H1 (cell line): ENCODE measurements at regions not wholly inside any gene's neighbourhood (a gene's known extent, or its start where the extent isn't known, plus 50 kb on each side); places are given as distances from the start of the nearest gene placed in this dataset.

Experiments used
- BCL11A ChIP-seq, 2 experiments: IDR thresholded peaks; one replicate each; pipeline ENCODE4 v1.6.1; 2011; ENCODE audit warnings: low read depth in 2 of 2, low read length in 2 of 2, mild to moderate bottlenecking in 2 of 2
- BRCA1 ChIP-seq: IDR thresholded peaks from 2 replicates; pipeline ENCODE4 v1.6.1; 2012; ENCODE audit warnings: low read depth, low read length, improper control_type of control experiment
- CHD2 ChIP-seq: IDR thresholded peaks from 2 replicates; pipeline ENCODE4 v1.6.1; 2012; ENCODE audit warnings: low read length, improper control_type of control experiment
- CHD7 ChIP-seq: fragments of 300-600 bp; sonication (generic); IDR thresholded peaks from 2 replicates; pipeline ENCODE4 v1.7.1; 2012; ENCODE audit warnings: low read length, moderate library complexity, mild to moderate bottlenecking, inconsistent platforms; ENCODE audit not compliant: insufficient replicate concordance
- JUN ChIP-seq: IDR thresholded peaks from 2 replicates; pipeline ENCODE4 v1.6.1; 2011; ENCODE audit warnings: low read depth, mild to moderate bottlenecking, improper control_type of control experiment, low read length
- KDM5A ChIP-seq: fragments of 200-600 bp; IDR thresholded peaks from 2 replicates; pipeline ENCODE4 v1.7.1; 2012; ENCODE audit warnings: mild to moderate bottlenecking, low read length, inconsistent platforms, mixed read lengths
- RBBP5 ChIP-seq: IDR thresholded peaks from 2 replicates; pipeline ENCODE4 v1.7.1; 2012; ENCODE audit warnings: low read depth, mild to moderate bottlenecking, inconsistent platforms, low read length, moderate library complexity, borderline replicate concordance
- SIX5 ChIP-seq: IDR thresholded peaks from 2 replicates; pipeline ENCODE4 v1.6.1; 2011; ENCODE audit warnings: mild to moderate bottlenecking, low read depth, low read length
- SP4 ChIP-seq: IDR thresholded peaks from 2 replicates; pipeline ENCODE4 v1.6.1; 2012; ENCODE audit warnings: low read length, inconsistent platforms
- TAF7 ChIP-seq: optimal IDR thresholded peaks from 2 replicates; pipeline ENCODE3; 2011; ENCODE audit warnings: low read depth, mild to moderate bottlenecking, inconsistent platforms, low read length, moderate library complexity, borderline replicate concordance
- TEAD4 ChIP-seq: IDR thresholded peaks from 2 replicates; pipeline ENCODE4 v1.6.1; 2012; ENCODE audit warnings: low read depth, low read length, inconsistent platforms, mixed read lengths

- TF ChIP-seq CHD7 (no peak), JUN (no peak), RBBP5 (no peak), TAF7 (no peak), CHD2 (no peak), KDM5A (no peak), BRCA1 (no peak), SP4 (no peak), TEAD4 (no peak), SIX5 (no peak), BCL11A (IDR thresholded peaks at IDR 0.05; ENCODE audit: low read depth in 2 of 2, low read length in 2 of 2) (no peak)
Measured at GRCh38 chr4:100093091-100093866, 97.0 kb downstream of the DDIT4L start (continued).
